ENCODE measurements at regions not wholly inside any gene's neighbourhood (a gene's known extent, or its start where the extent isn't known, plus 50 kb on each side); places are given as distances from the start of the nearest gene placed in this dataset.

DNA sequence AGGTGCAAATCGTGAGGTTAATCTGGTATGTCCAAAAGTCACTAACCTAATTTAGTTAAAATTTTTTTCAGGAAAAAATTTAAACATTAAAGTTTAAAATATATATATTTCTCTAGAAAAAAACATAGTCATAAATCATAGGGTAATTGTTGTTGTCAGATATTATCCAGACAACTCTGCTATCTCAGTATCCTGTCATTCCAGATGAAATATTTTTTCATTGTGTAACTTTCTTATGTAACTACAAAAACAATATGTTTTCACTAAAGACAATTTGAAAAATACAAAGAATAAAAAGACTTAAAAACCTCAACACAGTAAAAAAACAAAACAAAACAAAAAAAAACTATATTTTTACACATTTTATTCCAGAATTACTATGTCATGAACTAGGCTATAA lies 57.6 kb downstream of the TENT5A start:
- DNase-seq, result no peak
- Histone ChIP-seq H2AFZ (ENCODE audit: low read length) (no peak overlapping the region), H3K9ac (ENCODE audit: low read length) (no peak overlapping the region), H3K79me2 (ENCODE audit: low read length) (no peaks in the 10 kb centered on the region), H3K4me3 (ENCODE audit: low read length) (no peak overlapping the region), H3K9me3 (ENCODE audit: low read length) (no peaks in the 10 kb centered on the region), H4K20me1 (ENCODE audit: insufficient read depth, low read depth, low read length) (no peaks in the 10 kb centered on the region), H3K27ac (ENCODE audit: low read length) (no peak overlapping the region), H3K27me3 (ENCODE audit: low read length) (no peaks in the 10 kb centered on the region), H3K4me1 (ENCODE audit: low read length) (no peaks in the 10 kb centered on the region), H3K9me2 (replicated peaks; ENCODE audit: insufficient read depth, low read length) (no peaks in the 10 kb centered on the region), H3K36me3 (ENCODE audit: insufficient read depth, low read length) (no peaks in the 10 kb centered on the region), H3K4me2 (ENCODE audit: low read depth, low read length, poor library complexity, severe bottlenecking) (no peak overlapping the region)

DNA sequence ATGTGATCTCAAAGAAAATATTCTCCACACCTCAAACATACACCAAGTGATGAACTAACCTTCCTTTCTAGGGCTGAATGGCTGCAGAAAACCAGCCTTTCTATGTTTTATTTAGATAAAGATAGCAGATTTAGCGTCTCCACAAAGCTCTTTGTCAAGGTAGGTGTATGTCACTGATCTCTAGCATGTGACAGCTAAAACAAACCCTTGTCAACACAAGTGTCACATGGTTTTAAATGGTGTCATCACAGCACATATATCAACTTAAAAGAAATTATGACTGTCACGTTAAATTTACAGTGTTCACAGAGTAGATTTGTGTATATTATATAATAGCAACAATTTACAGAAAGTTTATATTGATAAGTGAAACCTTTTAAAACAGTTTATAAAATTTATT lies 58.3 kb downstream of the TENT5A start:
- Histone ChIP-seq H3K9me3 (ENCODE audit: low read length) (no peaks in the 10 kb centered on the region), H3K4me2 (ENCODE audit: low read depth, low read length, poor library complexity, severe bottlenecking) (no peak overlapping the region), H3K79me2 (ENCODE audit: low read length) (no peaks in the 10 kb centered on the region), H3K9ac (ENCODE audit: low read length) (no peak overlapping the region), H4K20me1 (ENCODE audit: insufficient read depth, low read depth, low read length) (no peaks in the 10 kb centered on the region), H3K27me3 (ENCODE audit: low read length) (no peaks in the 10 kb centered on the region), H3K27ac (ENCODE audit: low read length) (no peak overlapping the region), H3K4me1 (ENCODE audit: low read length) (no peaks in the 10 kb centered on the region), H2AFZ (ENCODE audit: low read length) (no peak overlapping the region), H3K4me3 (ENCODE audit: low read length) (no peak overlapping the region), H3K36me3 (ENCODE audit: insufficient read depth, low read length) (no peaks in the 10 kb centered on the region), H3K9me2 (replicated peaks; ENCODE audit: insufficient read depth, low read length) (no peaks in the 10 kb centered on the region)
- no peak for DNase-seq

GRCh38 chr6:81693266-81693665 lies 59.2 kb downstream of the TENT5A start:
- no peaks in the 10 kb centered on the region for H4K20me1 ChIP-seq (ENCODE audit: insufficient read depth, low read depth, low read length)
- no peak overlapping the region for H3K4me3 ChIP-seq (ENCODE audit: low read length)
- H3K36me3 ChIP-seq (ENCODE audit: insufficient read depth, low read length), result no peaks in the 10 kb centered on the region
- H2AFZ ChIP-seq (ENCODE audit: low read length), result no peak overlapping the region
- H3K27ac ChIP-seq (ENCODE audit: low read length), result no peak overlapping the region
- no peak for DNase-seq
- no peaks in the 10 kb centered on the region for H3K9me2 ChIP-seq (replicated peaks; ENCODE audit: insufficient read depth, low read length)
- H3K9ac ChIP-seq (ENCODE audit: low read length), result no peak overlapping the region
- no peaks in the 10 kb centered on the region for H3K9me3 ChIP-seq (ENCODE audit: low read length)
- no peaks in the 10 kb centered on the region for H3K27me3 ChIP-seq (ENCODE audit: low read length)
- no peaks in the 10 kb centered on the region for H3K79me2 ChIP-seq (ENCODE audit: low read length)
- H3K4me2 ChIP-seq (ENCODE audit: low read depth, low read length, poor library complexity, severe bottlenecking), result no peak overlapping the region
- H3K4me1 ChIP-seq (ENCODE audit: low read length), result no peaks in the 10 kb centered on the region

DNA sequence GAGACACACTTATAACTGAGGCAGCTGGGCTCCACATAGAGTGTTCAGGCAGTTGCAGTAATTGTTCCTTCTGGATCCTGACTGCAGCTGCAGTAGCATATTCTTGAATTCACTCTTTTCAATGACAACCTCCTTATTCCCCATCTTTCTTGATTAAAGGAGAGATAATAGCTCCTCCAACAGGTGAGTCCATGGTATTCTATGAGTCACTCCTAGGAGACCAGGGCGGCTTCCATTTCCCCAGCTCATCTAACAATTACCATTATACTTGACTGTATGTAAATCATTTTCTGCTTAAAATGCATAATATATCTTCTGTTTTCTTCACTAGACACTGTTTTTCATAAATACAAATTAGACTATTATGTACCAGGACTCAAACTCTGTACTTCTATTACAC lies 62.4 kb downstream of the TENT5A start:
- H3K4me3 ChIP-seq (ENCODE audit: low read length), result no peak overlapping the region
- no peaks in the 10 kb centered on the region for H3K27me3 ChIP-seq (ENCODE audit: low read length)
- H2AFZ ChIP-seq (ENCODE audit: low read length), result no peak overlapping the region
- no peaks in the 10 kb centered on the region for H3K79me2 ChIP-seq (ENCODE audit: low read length)
- no peaks in the 10 kb centered on the region; the same call in 1 of the 2 replicates for H3K9me2 ChIP-seq (replicated peaks; ENCODE audit: insufficient read depth, low read length)
- H3K9me3 ChIP-seq (ENCODE audit: low read length), result no peaks in the 10 kb centered on the region
- H3K36me3 ChIP-seq (ENCODE audit: insufficient read depth, low read length), result no peaks in the 10 kb centered on the region
- no peaks in the 10 kb centered on the region for H3K4me1 ChIP-seq (ENCODE audit: low read length)
- H3K27ac ChIP-seq (ENCODE audit: low read length), result no peak overlapping the region
- no peak for DNase-seq
- no peak overlapping the region for H3K4me2 ChIP-seq (ENCODE audit: low read depth, low read length, poor library complexity, severe bottlenecking)
- no peaks in the 10 kb centered on the region for H4K20me1 ChIP-seq (ENCODE audit: insufficient read depth, low read depth, low read length)
- H3K9ac ChIP-seq (ENCODE audit: low read length), result no peak overlapping the region

DNA sequence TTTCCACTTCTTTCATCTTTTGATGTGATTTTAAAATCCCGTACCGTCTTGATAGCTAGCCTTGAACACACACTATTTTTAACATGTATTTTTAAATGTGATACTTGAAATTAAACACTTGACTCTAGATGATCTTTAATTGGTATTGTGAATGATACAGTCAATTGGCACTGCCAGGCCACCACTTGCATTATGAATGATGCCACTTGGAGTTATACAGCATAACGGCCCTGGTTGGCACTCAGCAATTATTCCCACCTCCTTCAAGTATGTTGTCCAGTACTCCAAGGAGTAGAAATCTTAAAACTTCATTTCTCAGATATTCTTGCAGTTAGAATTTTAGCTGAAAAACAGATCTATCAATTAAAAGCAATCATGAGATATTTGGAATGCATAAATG lies 62.9 kb downstream of the TENT5A start:
- H2AFZ ChIP-seq (ENCODE audit: low read length), result no peak overlapping the region
- no peak overlapping the region for H3K4me3 ChIP-seq (ENCODE audit: low read length)
- H3K9ac ChIP-seq (ENCODE audit: low read length), result no peak overlapping the region
- no peaks in the 10 kb centered on the region for H3K9me3 ChIP-seq (ENCODE audit: low read length)
- no peak overlapping the region for H3K4me2 ChIP-seq (ENCODE audit: low read depth, low read length, poor library complexity, severe bottlenecking)
- no peak overlapping the region for H3K27ac ChIP-seq (ENCODE audit: low read length)
- no peaks in the 10 kb centered on the region for H3K79me2 ChIP-seq (ENCODE audit: low read length)
- no peaks in the 10 kb centered on the region for H4K20me1 ChIP-seq (ENCODE audit: insufficient read depth, low read depth, low read length)
- H3K9me2 ChIP-seq (replicated peaks; ENCODE audit: insufficient read depth, low read length), result no peaks in the 10 kb centered on the region; the same call in 1 of the 2 replicates
- no peaks in the 10 kb centered on the region for H3K36me3 ChIP-seq (ENCODE audit: insufficient read depth, low read length)
- no peaks in the 10 kb centered on the region for H3K4me1 ChIP-seq (ENCODE audit: low read length)
- no peaks in the 10 kb centered on the region for H3K27me3 ChIP-seq (ENCODE audit: low read length)
- no peak for DNase-seq

DNA sequence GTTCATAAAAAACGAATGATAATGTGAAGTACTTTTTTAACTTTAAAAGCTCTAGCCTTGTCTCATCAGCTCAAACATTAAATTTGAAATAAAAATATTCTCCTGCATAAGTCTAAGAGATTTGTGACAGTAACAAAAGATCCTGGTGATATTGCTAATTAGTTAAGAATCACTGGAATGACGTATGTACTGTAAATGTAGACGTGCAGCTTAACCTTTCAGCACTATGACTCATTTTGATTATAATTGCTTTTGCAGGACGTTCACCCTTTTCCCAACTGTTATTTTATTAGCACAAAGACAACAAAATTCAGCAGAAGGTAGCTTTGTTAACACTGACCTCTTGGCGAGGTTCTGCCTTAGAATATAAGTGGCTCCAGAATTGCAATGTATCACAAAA lies 68.6 kb downstream of the TENT5A start:
- Histone ChIP-seq H3K4me1 (ENCODE audit: low read length) (no peaks in the 10 kb centered on the region), H3K9ac (ENCODE audit: low read length) (no peak overlapping the region), H3K4me3 (ENCODE audit: low read length) (no peak overlapping the region), H3K27me3 (ENCODE audit: low read length) (no peaks in the 10 kb centered on the region), H4K20me1 (ENCODE audit: insufficient read depth, low read depth, low read length) (no peaks in the 10 kb centered on the region), H2AFZ (ENCODE audit: low read length) (no peak overlapping the region), H3K9me3 (ENCODE audit: low read length) (no peaks in the 10 kb centered on the region), H3K79me2 (ENCODE audit: low read length) (no peaks in the 10 kb centered on the region), H3K27ac (ENCODE audit: low read length) (no peak overlapping the region), H3K9me2 (replicated peaks; ENCODE audit: insufficient read depth, low read length) (no peaks in the 10 kb centered on the region; the same call in 1 of the 2 replicates), H3K36me3 (ENCODE audit: insufficient read depth, low read length) (no peaks in the 10 kb centered on the region), H3K4me2 (ENCODE audit: low read depth, low read length, poor library complexity, severe bottlenecking) (no peak overlapping the region)
- no peak for DNase-seq

DNA sequence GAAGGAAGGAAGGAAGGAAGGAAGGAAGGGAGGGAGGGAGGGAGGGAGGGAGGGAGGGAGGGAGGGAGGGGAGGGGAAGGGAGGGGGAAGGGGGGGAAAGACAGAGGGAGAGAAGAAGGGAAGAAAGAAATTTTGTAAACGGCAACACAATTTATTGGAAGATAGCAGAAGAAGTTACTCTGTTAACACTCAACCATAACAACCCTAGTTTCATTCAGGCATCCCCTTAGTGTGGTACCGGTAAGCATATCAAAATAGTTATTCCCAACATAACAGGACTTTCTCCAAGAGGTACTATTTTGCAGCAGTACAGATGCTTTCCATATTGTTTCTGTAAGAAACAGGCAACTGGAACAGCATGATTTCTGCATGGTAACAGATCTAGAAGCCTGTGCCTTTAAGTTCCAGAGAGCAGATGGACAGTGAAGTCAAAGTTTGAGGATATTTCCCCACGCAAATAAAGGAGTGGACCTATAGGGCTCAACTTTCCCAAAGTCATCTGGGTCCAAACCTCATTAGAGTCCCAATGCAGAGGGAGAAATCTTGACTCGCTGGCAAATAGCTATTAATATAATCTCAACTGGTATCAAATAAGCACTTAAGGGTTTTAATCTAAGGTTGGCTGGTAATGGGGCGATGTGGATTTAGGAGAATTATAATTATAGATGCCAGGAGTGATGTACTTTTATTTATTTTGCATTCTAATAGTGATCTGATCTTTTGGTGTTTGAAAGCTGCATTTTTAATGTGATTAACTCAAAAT lies 69.4 kb downstream of the TENT5A start:
- Histone ChIP-seq H3K4me3 (ENCODE audit: low read length) (no peak overlapping the region), H3K36me3 (ENCODE audit: insufficient read depth, low read length) (no peaks in the 10 kb centered on the region), H3K9ac (ENCODE audit: low read length) (no peak overlapping the region), H4K20me1 (ENCODE audit: insufficient read depth, low read depth, low read length) (no peaks in the 10 kb centered on the region), H3K27ac (ENCODE audit: low read length) (no peak overlapping the region), H3K9me3 (ENCODE audit: low read length) (no peaks in the 10 kb centered on the region), H3K79me2 (ENCODE audit: low read length) (no peaks in the 10 kb centered on the region), H3K4me1 (ENCODE audit: low read length) (no peaks in the 10 kb centered on the region), H3K9me2 (replicated peaks; ENCODE audit: insufficient read depth, low read length) (no peaks in the 10 kb centered on the region; the same call in 1 of the 2 replicates), H2AFZ (ENCODE audit: low read length) (no peak overlapping the region), H3K27me3 (ENCODE audit: low read length) (no peaks in the 10 kb centered on the region), H3K4me2 (ENCODE audit: low read depth, low read length, poor library complexity, severe bottlenecking) (no peak overlapping the region)
- DNase-seq, result no peak

- no peaks in the 10 kb centered on the region for H4K20me1 ChIP-seq (ENCODE audit: insufficient read depth, low read depth, low read length)
- H3K4me2 ChIP-seq (ENCODE audit: low read depth, low read length, poor library complexity, severe bottlenecking), result no peak overlapping the region
- no peaks in the 10 kb centered on the region for H3K36me3 ChIP-seq (ENCODE audit: insufficient read depth, low read length)
- H3K9me3 ChIP-seq (ENCODE audit: low read length), result no peaks in the 10 kb centered on the region
- no peak overlapping the region for H3K27ac ChIP-seq (ENCODE audit: low read length)
- H3K9ac ChIP-seq (ENCODE audit: low read length), result no peak overlapping the region
- H3K79me2 ChIP-seq (ENCODE audit: low read length), result no peaks in the 10 kb centered on the region
- no peak for DNase-seq
- no peaks in the 10 kb centered on the region for H3K4me1 ChIP-seq (ENCODE audit: low read length)
- no peaks in the 10 kb centered on the region for H3K27me3 ChIP-seq (ENCODE audit: low read length)
- H3K9me2 ChIP-seq (replicated peaks; ENCODE audit: insufficient read depth, low read length), result peaks cover 2% of the 10 kb centered on the region; the same call in 1 of the 2 replicates
- H2AFZ ChIP-seq (ENCODE audit: low read length), result no peak overlapping the region
- H3K4me3 ChIP-seq (ENCODE audit: low read length), result no peak overlapping the region
Observed at GRCh38 chr6:81682235-81682795, 70.2 kb downstream of the TENT5A start.

All from Karpas-422 (cell line).